CD4-positive, alpha-beta T cell treated with Interleukin-4 for 1 hour (primary cell): ENCODE measurements at regions not wholly inside any gene's neighbourhood (a gene's known extent, or its start where the extent isn't known, plus 50 kb on each side); places are given as distances from the start of the nearest gene placed in this dataset.

Experiments used
- DNase-seq, 2 donors: peaks; one replicate each; pipeline ENCODE4 v3.0.0-alpha.2; 2020 to 2022

DNA sequence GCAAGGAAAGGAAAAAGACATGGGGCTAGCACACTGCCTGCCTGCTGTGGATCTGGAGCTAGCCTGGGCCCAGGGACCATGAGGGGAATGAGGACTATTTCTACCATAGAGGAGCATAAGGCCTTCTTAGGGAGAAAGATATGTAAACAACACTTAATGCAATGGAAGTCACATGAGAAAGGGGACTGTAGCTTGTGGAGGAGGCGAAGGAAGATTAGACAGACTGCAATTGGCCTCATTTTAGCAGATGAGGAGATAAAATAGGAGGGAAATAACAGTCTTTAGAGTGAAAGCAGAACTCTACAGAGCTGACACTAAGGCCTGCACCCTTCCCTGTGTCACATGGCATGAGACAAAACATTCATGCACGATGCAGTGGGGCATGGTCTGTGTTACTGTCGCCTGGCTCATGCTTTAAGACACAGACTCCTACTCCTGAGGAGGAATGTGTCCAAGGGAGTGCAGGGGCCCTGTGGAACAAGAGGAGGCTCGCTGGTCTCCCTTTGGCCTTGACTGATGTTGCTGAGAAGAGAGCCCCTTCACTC is 829.3 kb upstream of the IGFBP3 start:
- no peak for DNase-seq

DNA sequence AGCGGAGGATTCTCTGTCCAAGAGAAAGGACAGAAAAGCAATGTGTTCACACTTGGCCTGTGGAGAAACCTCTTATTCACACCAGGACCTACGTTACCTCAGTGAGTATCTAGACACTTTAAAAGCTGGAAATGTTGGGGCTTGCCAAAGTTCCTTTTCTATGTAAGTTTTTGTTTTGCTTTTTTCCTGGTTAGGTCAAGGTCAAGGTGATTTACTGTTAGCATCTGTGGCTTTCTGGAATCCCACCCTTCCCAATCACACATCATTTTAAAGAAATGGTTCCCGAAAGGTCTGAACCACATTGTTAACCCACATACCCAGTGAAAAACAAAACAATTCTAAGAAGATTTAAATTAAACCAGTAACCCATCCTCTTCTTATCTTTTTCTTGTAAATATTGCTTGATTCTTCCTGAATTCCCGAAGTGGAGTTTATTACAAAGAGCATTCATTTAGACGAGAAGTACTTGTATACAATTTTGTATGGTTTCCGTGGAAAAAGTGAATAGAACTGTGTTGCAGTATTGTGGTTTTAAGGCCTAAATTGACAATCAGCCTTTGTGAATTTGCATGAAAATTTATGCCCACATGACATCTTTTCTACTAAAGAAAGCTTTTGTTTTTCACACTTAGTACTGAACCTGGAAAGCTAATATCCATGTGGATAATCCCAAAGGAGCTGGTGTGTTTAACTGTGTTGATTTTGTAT is 827.0 kb upstream of the IGFBP3 start:
- DNase-seq = no peak

GRCh38 chr7:46746695-46747687 is 825.9 kb upstream of the IGFBP3 start:
- DNase-seq = no peak

DNA sequence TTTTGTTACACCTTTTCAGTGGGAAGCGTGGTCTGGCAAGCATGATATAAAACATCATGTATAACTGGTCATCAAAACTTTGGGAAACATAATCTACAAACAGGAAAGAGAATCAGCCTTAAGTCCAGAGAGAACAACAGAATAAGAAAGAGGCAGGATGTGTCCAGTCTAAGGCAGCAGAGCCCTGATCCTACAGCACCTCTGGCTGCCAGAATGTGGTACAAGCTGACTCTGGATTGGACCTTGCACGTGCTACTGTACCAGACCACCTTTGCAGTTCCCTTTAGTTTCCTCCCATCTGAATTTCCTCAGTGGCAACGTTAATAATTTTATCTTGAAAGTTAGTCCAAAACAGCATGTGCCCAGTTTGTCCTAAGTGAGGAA is 824.6 kb upstream of the IGFBP3 start:
- no peak for DNase-seq

DNA sequence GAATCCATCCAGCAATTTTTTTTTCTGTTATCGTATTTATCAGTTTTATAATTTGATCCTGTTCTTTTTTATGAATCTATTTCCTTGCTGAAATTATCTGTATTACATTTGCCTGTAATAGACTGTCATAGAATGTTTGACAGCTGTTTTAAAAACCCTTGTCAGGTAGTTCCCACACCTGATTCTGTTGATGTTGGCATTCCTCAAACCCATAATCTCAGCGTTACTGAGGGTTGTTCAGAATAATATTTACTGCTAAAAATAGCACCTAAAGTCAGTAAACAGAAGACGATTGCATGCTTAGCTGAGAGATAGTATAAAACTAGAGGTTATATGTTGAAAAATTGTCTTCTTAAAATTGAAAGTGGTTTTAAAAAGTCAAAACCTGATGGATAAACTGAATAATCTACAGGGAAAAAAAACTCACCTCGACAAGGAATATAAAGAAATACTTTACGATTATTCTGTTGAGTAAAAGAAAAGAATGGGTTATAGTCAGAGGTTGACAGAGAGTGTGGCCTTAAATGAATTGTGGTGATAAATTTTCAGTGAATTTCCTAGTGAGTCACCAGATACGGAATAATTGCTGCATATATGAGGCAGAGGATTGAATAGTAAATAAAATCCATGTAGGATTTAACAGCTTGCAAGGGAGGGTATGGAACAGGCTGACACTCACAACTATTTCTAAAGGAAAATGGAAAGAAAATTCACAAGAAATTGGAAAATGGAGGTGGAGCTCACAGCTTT is 824.1 kb upstream of the IGFBP3 start:
- DNase-seq = no peak

DNA sequence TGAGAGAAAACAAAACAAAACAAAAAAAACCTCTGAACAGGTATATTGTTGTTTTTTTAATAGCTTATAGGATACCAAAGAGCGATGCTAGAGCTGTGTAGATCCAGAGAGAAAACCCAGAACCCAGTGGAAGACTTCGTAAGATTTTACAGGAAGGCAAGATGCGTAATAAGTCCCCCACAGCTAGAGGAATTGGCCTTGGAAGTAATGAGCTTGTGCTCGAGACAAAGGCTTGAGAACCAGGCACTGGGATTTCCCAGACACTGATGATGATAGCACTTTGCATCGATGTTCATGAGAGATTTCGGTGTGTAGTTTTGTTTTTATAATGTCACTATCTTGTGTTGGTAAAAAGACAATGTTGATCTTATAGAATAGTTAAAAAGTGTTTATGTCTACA is 821.5 kb upstream of the IGFBP3 start:
- DNase-seq = no peak

DNA sequence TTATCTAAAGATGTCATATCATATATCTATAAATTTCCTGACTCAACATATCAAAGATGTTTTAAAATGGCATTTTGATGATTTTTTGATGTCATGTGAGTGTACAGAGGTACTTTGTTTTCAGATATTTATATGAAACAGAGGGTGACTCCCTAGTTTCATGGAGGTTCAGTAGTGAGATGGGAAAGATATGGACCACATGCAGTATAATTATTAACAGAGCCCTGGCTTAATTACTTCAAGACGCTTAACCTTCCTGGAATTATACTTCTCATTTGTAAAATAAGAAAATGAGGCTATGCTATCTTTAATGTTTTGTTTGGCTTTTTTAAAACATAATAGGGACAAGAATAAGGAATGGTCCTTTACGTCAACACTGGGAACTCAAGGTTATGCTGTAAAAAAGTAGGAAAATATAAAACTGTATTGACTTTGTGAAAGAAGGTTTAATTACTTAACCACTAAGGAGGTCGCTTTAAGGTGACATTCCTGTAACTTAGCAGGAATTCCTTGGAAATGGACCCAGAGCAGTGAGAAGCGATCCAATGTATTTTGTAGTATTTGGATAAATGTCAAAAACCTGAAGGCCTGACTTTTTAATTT is 821.0 kb upstream of the IGFBP3 start:
- no peak for DNase-seq

- DNase-seq = no peak
Observed at GRCh38 chr7:46741181-46741580, 820.1 kb upstream of the IGFBP3 start.

DNA sequence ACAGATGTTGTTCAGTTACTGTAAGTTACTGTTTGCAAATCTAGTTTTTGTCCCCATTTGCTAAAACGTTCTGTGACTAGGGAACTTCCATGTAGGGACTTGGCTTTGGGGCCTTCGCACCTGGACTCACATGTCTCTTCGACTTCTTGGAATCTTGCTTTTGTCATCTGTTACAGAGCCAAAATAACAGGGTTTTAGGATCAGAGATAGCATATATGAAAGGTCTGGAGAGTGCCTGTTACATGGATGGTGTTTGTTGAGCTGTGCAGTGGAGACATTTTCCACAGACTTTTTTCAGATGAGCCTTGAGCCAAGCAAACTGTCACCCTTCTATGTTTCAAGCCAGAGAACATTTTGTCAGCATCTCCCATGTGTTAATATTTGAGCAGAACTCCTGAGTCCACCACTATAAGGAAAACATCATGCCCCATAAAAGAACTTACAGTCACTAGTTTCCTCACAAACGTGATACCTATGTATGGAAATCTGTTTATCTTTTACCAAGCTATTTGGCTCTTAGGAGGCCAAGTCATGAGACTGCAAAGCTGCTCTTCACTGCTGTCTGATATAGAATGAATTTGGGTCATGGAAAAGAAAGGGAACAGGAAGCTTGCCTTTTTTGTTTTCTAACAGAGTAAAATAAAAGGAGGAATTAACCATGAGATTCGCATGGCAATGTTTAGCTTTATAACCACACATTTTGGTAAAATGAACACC is 818.6 kb upstream of the IGFBP3 start:
- no peak for DNase-seq

GRCh38 chr7:46738796-46739195 is 817.7 kb upstream of the IGFBP3 start:
- no peak for DNase-seq

- no peak for DNase-seq
Observed at GRCh38 chr7:46738165-46738564, 817.1 kb upstream of the IGFBP3 start.

DNA sequence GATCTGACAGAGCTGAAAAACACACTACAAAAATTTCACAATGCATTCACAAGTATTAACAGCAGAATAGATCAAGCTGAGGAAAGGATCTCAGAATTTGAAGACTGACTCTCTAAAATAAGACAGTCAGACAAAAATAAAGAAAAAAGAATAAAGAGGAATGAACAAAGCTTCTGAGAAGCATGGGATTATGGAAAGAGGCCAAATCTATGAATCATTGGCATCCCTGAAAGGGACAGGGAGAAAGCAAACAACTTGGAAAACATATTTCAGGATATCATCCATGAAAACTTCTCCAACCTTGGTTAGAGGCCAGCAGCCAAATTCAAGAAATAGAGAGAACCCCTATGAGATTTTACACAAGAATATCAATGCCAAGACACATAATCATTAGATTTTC is 804.8 kb upstream of the IGFBP3 start:
- DNase-seq = no peak

GRCh38 chr7:46725136-46725535 is 804.1 kb upstream of the IGFBP3 start:
- DNase-seq = no peak

DNA sequence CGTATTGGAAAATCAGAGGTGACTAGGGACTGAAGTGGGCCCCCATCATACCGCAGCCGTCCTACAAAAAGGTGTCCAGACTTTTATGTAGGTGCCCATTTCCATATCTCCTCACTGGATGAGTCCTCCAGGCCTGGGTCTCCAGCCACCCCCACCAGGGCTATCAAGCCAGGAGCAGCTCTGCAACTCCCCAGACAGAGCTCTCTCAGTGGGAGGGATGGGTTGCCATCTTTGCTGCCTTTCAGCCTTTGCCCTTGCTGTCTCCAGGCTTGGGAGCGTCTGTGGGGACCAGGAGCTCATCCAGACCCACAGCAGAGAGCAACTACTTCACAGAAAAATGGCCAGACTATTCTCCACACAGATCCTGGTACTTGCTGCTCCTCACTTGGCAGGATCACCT is 802.7 kb upstream of the IGFBP3 start:
- DNase-seq = no peak

GRCh38 chr7:46723003-46723402 is 801.9 kb upstream of the IGFBP3 start:
- no peak for DNase-seq

GRCh38 chr7:46720761-46721160 is 799.7 kb upstream of the IGFBP3 start:
- no peak for DNase-seq

DNA sequence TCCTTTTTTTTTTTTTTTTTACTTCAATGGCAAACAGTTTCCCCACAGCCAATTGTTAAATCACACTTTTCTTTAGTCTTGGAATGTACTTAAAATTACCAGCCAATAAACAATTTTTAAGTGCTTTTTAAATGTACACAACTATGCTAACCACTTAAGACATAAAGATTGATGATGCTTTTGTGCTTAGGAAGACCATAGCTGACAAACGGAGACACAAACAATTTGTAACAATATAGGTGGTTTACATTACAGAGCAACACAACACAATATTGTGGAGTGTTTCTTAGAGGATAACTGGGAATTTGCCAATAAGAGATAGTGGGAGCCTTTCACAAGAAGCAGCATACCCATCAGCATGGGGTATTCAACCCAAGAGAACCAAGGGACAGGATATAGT is 798.5 kb upstream of the IGFBP3 start:
- no peak for DNase-seq

DNA sequence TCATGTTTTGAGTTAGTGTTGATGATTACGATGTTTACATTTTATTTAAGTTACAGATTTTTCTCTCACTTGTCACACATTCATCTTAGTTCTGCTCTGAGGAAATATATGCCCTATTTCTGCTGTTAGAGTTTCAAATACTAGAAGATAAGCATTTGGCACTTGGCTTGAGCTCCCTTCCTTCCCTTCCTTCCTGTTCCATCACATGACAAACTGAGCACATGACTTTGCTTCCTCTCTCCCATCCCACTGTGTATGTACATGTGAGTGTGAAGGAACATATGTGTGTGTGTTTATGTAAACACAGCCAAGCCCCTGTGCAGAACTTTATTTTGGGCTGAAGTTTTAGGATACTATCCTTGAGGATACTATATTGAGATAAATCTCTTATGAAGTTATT is 795.9 kb upstream of the IGFBP3 start:
- no peak for DNase-seq

DNA sequence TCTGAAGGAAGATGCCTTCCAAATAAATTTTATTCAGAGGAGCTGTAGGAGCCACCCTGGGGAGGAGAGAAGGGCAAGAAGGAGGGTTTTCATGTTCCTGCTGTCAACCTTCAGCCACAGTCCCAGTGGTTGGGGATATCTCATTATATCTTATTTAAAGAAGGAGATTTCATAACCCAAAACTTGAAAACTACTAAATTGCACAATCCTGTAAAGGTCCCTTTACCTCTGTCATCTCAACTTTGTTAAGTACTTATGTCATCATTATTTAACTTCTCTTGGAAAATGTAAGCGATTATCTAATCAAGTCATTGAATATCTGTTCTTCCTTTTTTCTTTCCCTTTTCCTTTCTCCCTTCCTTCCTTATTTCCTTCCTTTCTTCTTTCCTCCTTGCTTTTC is 794.5 kb upstream of the IGFBP3 start:
- no peak for DNase-seq

GRCh38 chr7:46714904-46715303 is 793.8 kb upstream of the IGFBP3 start:
- no peak for DNase-seq

DNA sequence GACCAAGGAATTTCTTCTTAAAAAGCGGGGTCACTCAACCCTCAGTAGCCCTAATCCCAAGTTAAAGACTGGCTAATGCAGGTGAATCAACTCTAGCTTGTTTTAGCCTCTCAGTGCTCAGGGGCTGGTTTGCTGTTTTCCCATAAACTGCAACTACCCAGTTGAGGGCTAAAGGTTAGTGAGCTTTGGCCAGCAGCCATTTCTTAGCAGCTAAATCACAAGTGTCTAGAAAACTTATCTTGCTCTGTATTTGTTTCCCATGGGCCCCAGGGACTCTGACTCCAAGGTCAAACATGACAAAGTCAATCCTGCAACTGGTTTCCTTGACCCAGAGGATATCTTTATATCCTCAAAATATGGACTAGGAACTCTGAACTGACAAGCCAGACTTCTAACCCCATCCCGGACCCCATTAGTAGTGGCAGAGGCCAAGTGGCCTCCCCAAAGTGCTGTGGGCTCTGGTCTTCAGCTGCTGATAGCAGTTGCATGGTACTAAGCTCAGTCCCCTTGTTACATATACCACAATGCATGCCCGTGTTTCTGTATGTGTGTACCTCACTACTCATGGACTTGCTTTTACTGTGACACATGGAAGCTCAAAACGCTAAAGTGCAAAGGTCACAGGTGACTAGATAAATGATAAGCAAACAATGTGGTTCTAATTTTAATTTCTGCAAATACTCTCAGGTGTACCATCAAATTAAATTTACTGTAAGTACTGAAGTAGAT is 793.0 kb upstream of the IGFBP3 start:
- DNase-seq = no peak
